Endothelial cell of umbilical vein (primary cell): ENCODE measurements at regions not wholly inside any gene's neighbourhood (a gene's known extent, or its start where the extent isn't known, plus 50 kb on each side); places are given as distances from the start of the nearest gene placed in this dataset.

Experiments used
- CTCF ChIP-seq, 2 donors: IDR thresholded peaks; 1 replicate in 1 of 2; 2 replicates in 1 of 2; pipeline ENCODE4 v1.5.1; 2011; ENCODE audit warnings: low read length in 2 of 2, mild to moderate bottlenecking in 2 of 2, moderate library complexity in 2 of 2, control low read depth in 1 of 2, inconsistent platforms in 1 of 2, low read depth in 1 of 2; ENCODE audit not compliant: insufficient read depth in 1 of 2; ENCODE audit errors: extremely low read depth in 1 of 2
- JUN ChIP-seq: IDR thresholded peaks from 2 replicates; pipeline ENCODE4 v1.6.1; 2011; ENCODE audit warnings: borderline replicate concordance, low read depth; ENCODE audit not compliant: insufficient read length, insufficient read depth
- MAX ChIP-seq: IDR thresholded peaks from 2 replicates; pipeline ENCODE4 v1.6.1; 2011; ENCODE audit not compliant: insufficient read depth, insufficient read length
- MYC ChIP-seq: IDR thresholded peaks from one replicate; pipeline ENCODE4 v1.6.1; 2011; ENCODE audit warnings: mild to moderate bottlenecking, low read depth, low read length
- POLR2A ChIP-seq: IDR thresholded peaks from 2 replicates; pipeline ENCODE4 v1.6.1; 2012; ENCODE audit warnings: low read depth, mild to moderate bottlenecking, control low read depth, low read length
- POLR2AphosphoS5 ChIP-seq: IDR thresholded peaks from 2 replicates; pipeline ENCODE4 v1.6.1; 2012; ENCODE audit warnings: low read depth, mild to moderate bottlenecking, control low read depth, low read length, moderate library complexity; ENCODE audit not compliant: insufficient read depth

- TF ChIP-seq POLR2A (no peak), CTCF (IDR thresholded peaks at IDR 0.05; ENCODE audit: extremely low read depth in 1 of 2, insufficient read depth in 1 of 2, low read depth in 1 of 2, low read length in 2 of 2) (no peak), POLR2AphosphoS5 (no peak), MYC (no peak), MAX (no peak), JUN (no peak)
These were observed 343.4 kb downstream of the TBC1D32 start for GRCh38 chr6:120990866-120991265.
